ENCODE measurements at regions not wholly inside any gene's neighbourhood (a gene's known extent, or its start where the extent isn't known, plus 50 kb on each side); places are given as distances from the start of the nearest gene placed in this dataset.

GRCh38 chr4:148790246-148790645 lies 348.0 kb upstream of the NR3C2 start:
- WGBS, 2 donors, result 80 to 86% methylated on average over 5 of the region's 5 CpGs
- Histone ChIP-seq H3K27ac (no peak overlapping the region), H3K27me3 (no peaks in the 10 kb centered on the region), H3K4me3 (no peak overlapping the region), H3K9me3 (no peaks in the 10 kb centered on the region), H3K4me1 (peaks cover 0 to 20% (median 5%) of the 10 kb centered on the region in 9 donors), H3K36me3 (no peaks in the 10 kb centered on the region)
- TF ChIP-seq CTCF (IDR thresholded peaks at IDR 0.05), result no peak
- no peak for DNase-seq
- intact Hi-C loops (cut with DNase I), result no loop called here
- ATAC-seq, result no peak

- Histone ChIP-seq H3K27me3 (no peaks in the 10 kb centered on the region), H3K4me3 (no peak overlapping the region), H3K36me3 (no peaks in the 10 kb centered on the region), H3K9me3 (no peaks in the 10 kb centered on the region), H3K27ac (no peak overlapping the region), H3K4me1 (peaks cover 0 to 14% (median 0%) of the 10 kb centered on the region in 9 donors)
- intact Hi-C loops (cut with DNase I), result no loop called here
- 32 to 41% methylated on average over 2 of the region's 2 CpGs for WGBS, 2 donors
- peak in 1 of 2 donors; percentile 15 for DNase-seq
- TF ChIP-seq CTCF (IDR thresholded peaks at IDR 0.05), result no peak
- peak; percentile 63 to 97 (median 86) for ATAC-seq
These were observed 345.7 kb upstream of the NR3C2 start for GRCh38 chr4:148787831-148788477.

GRCh38 chr4:148787285-148787684 lies 345.1 kb upstream of the NR3C2 start:
- no peak for TF ChIP-seq CTCF (IDR thresholded peaks at IDR 0.05)
- Histone ChIP-seq H3K9me3 (no peaks in the 10 kb centered on the region), H3K4me1 (peaks cover 0 to 14% (median 0%) of the 10 kb centered on the region in 9 donors), H3K27me3 (no peaks in the 10 kb centered on the region), H3K4me3 (no peak overlapping the region), H3K36me3 (no peaks in the 10 kb centered on the region), H3K27ac (no peak overlapping the region)
- no peak for ATAC-seq
- WGBS, 2 donors, result 84 to 87% methylated on average over 2 of the region's 2 CpGs
- intact Hi-C loops (cut with DNase I), result no loop called here
- DNase-seq, result no peak

- intact Hi-C loops (cut with DNase I), result no loop called here
- 77 to 86% methylated on average over 5 of the region's 5 CpGs for WGBS, 2 donors
- no peaks in the 10 kb centered on the region for H3K36me3 ChIP-seq
These were observed 344.5 kb upstream of the NR3C2 start for GRCh38 chr4:148786699-148787098.

More at GRCh38 chr4:148786699-148787098, 344.5 kb upstream of the NR3C2 start:
- no peak overlapping the region for H3K4me3 ChIP-seq
- no peak for DNase-seq
- TF ChIP-seq CTCF (IDR thresholded peaks at IDR 0.05), result no peak
- ATAC-seq, result no peak
- H3K4me1 ChIP-seq, result peaks cover 0 to 14% (median 0%) of the 10 kb centered on the region in 9 donors
- H3K9me3 ChIP-seq, result no peaks in the 10 kb centered on the region
- no peaks in the 10 kb centered on the region for H3K27me3 ChIP-seq
- no peak overlapping the region for H3K27ac ChIP-seq
